Neural progenitor cell (in vitro differentiated cells): ENCODE measurements at regions not wholly inside any gene's neighbourhood (a gene's known extent, or its start where the extent isn't known, plus 50 kb on each side); places are given as distances from the start of the nearest gene placed in this dataset.
A peak's percentile ranks its signal among the peaks of the same experiment; 100 is the strongest.

Experiments
- DNase-seq: peaks from one replicate; pipeline ENCODE4 v3.0.0-alpha.2; 2016; ENCODE audit warnings: low spot score
- H2AFZ ChIP-seq: fragments of 200-600 bp; sonication (generic); replicated peaks from 2 replicates; pipeline ENCODE4 v1.6.1; 2016; ENCODE audit warnings: antibody characterized with exemption
- H3F3A ChIP-seq: fragments of 200-600 bp; sonication (generic); 2 replicates; pipeline ENCODE4 v1.6.1; 2016; ENCODE audit warnings: antibody characterized with exemption, low read depth
- H3K27ac ChIP-seq: fragments of 200-600 bp; sonication (generic); 2 replicates; pipeline ENCODE4 v1.5.1; 2016; ENCODE audit warnings: mild to moderate bottlenecking
- H3K27me3 ChIP-seq: fragments of 200-600 bp; sonication (generic); 2 replicates; pipeline ENCODE4 v1.6.1; 2016; ENCODE audit warnings: mild to moderate bottlenecking, moderate library complexity
- H3K36me3 ChIP-seq: fragments of 200-600 bp; sonication (generic); 2 replicates; pipeline ENCODE4 v1.5.1; 2016
- H3K4me1 ChIP-seq: fragments of 200-600 bp; sonication (generic); 2 replicates; pipeline ENCODE4 v1.6.1; 2016; ENCODE audit warnings: mixed run types
- H3K4me2 ChIP-seq: fragments of 200-600 bp; sonication (generic); 2 replicates; pipeline ENCODE4 v1.6.1; 2016
- H3K4me3 ChIP-seq: fragments of 200-600 bp; sonication (generic); 2 replicates; pipeline ENCODE4 v1.5.1; 2016
- H3K79me2 ChIP-seq: fragments of 200-600 bp; sonication (generic); 2 replicates; pipeline ENCODE4 v1.6.1; 2016; ENCODE audit warnings: low read depth
- H3K9ac ChIP-seq: fragments of 200-600 bp; sonication (generic); 2 replicates; pipeline ENCODE4 v1.6.1; 2016
- H3K9me3 ChIP-seq: fragments of 200-600 bp; sonication (generic); 2 replicates; pipeline ENCODE4 v1.5.1; 2016; ENCODE audit warnings: low read depth
- H4K20me1 ChIP-seq: fragments of 200-600 bp; sonication (generic); 2 replicates; pipeline ENCODE4 v1.6.1; 2016; ENCODE audit warnings: low read depth
- H3K27ac Mint-ChIP-seq: 3 replicates; pipeline ENCODE4 v1.8.0; 2021; ENCODE audit warnings: mixed read lengths
- H3K27me3 Mint-ChIP-seq: 2 replicates; pipeline ENCODE4 v1.8.0; 2022; ENCODE audit warnings: low read depth, mild to moderate bottlenecking, inconsistent platforms, moderate library complexity, mixed read lengths; ENCODE audit not compliant: insufficient read depth
- H3K36me3 Mint-ChIP-seq: 3 replicates; pipeline ENCODE4 v1.8.0; 2021; ENCODE audit warnings: mixed read lengths
- H3K4me1 Mint-ChIP-seq: 3 replicates; pipeline ENCODE4 v1.8.0; 2021; ENCODE audit warnings: mixed read lengths
- H3K4me3 Mint-ChIP-seq: 3 replicates; pipeline ENCODE4 v1.8.0; 2021; ENCODE audit warnings: mild to moderate bottlenecking, moderate library complexity, mixed read lengths
- H3K9me3 Mint-ChIP-seq: 3 replicates; pipeline ENCODE4 v1.8.0; 2020; ENCODE audit warnings: mixed read lengths
- EZH2 ChIP-seq: fragments of 200-600 bp; sonication (generic); IDR thresholded peaks from 2 replicates; pipeline ENCODE4 v1.6.1; 2017; ENCODE audit warnings: antibody characterized with exemption, mild to moderate bottlenecking, moderate library complexity
- EZH2phosphoT487 ChIP-seq: fragments of 200-600 bp; sonication (generic); IDR thresholded peaks from 2 replicates; pipeline ENCODE4 v1.6.1; 2017; ENCODE audit warnings: antibody characterized with exemption
- TF ChIP-seq, protein P1 (sequence below): fragments of 200-600 bp; sonication (generic); IDR thresholded peaks from 2 replicates; pipeline ENCODE4 v1.5.1; 2017; ENCODE audit warnings: antibody characterized with exemption, mild to moderate bottlenecking

DNA sequence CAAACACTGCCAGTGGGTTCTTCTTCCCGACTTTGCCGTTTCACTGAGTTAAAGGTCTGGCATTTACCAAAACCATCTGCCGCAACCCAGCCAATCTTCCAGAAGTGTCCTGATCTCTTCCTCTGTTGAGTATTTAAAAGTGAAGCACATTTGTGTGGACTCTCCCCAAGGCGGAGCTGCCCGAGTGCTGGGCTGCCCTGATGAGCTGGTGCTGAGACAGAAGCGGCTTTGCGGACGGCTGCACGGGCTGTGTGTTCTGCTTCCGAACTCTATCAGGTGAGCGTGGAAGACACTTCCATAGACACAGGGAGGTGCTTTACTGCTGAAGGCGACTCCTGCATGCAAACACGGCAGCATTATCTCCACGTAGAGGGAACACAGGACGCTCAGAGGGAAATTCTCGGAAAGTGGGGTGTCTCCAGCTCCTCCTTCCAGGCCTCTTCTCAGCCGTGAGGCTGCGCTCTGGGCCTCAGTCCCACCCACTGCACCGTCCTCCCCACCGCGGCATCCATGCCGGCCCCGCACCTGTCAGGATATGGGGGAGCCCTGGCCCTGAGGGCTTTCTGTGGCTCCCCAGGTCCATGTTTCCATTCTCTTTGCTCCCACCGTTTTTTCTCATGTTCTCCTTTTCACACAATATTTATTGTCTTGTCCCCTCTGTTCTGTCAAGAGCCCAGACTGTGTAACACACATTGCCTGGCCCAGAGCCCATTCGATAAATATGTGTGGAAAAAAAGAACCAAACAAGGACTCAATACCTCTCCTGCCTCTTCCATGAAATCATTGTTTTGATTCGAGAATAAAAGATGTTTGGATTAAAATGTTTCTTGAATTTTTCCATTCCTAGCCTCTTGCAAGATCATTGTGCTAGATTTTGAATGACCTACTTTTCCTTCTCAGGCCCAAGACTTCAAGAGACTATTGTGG lies 205.1 kb downstream of the DLL1 start:
- DNase-seq: no peak
- no peak for TF ChIP-seq EZH2
- TF ChIP-seq EZH2phosphoT487: no peak
- TF ChIP-seq, protein P1, sequence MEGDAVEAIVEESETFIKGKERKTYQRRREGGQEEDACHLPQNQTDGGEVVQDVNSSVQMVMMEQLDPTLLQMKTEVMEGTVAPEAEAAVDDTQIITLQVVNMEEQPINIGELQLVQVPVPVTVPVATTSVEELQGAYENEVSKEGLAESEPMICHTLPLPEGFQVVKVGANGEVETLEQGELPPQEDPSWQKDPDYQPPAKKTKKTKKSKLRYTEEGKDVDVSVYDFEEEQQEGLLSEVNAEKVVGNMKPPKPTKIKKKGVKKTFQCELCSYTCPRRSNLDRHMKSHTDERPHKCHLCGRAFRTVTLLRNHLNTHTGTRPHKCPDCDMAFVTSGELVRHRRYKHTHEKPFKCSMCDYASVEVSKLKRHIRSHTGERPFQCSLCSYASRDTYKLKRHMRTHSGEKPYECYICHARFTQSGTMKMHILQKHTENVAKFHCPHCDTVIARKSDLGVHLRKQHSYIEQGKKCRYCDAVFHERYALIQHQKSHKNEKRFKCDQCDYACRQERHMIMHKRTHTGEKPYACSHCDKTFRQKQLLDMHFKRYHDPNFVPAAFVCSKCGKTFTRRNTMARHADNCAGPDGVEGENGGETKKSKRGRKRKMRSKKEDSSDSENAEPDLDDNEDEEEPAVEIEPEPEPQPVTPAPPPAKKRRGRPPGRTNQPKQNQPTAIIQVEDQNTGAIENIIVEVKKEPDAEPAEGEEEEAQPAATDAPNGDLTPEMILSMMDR: no peak
- no peaks in the 10 kb centered on the region for H3K27me3 ChIP-seq
- H3F3A ChIP-seq: peaks cover 4% of the 10 kb centered on the region
- peaks cover 12% of the 10 kb centered on the region for H3K27me3 Mint-ChIP-seq
- no peaks in the 10 kb centered on the region for H3K9me3 Mint-ChIP-seq
- no peaks in the 10 kb centered on the region for H4K20me1 ChIP-seq
- no peak overlapping the region for H3K4me3 ChIP-seq
- no peak overlapping the region for H3K27ac ChIP-seq
- no peak overlapping the region for H2AFZ ChIP-seq
- peaks cover 31% of the 10 kb centered on the region for H3K4me1 Mint-ChIP-seq
- H3K36me3 Mint-ChIP-seq: no peaks in the 10 kb centered on the region
- H3K4me1 ChIP-seq: peaks cover 17% of the 10 kb centered on the region
- no peak overlapping the region for H3K9ac ChIP-seq
- H3K79me2 ChIP-seq: no peaks in the 10 kb centered on the region
- H3K9me3 ChIP-seq: no peaks in the 10 kb centered on the region
- H3K4me2 ChIP-seq: no peak overlapping the region
- no peaks in the 10 kb centered on the region for H3K36me3 ChIP-seq
- H3K27ac Mint-ChIP-seq: no peak overlapping the region
- H3K4me3 Mint-ChIP-seq: no peak overlapping the region

- Mint-ChIP-seq H3K9me3 (peaks cover 9% of the 10 kb centered on the region), H3K4me1 (peaks cover 40% of the 10 kb centered on the region), H3K36me3 (peaks cover under 1% of the 10 kb centered on the region), H3K4me3 (no peak overlapping the region), H3K27ac (no peak overlapping the region), H3K27me3 (peaks cover 13% of the 10 kb centered on the region)
- H3K36me3 ChIP-seq: no peaks in the 10 kb centered on the region
- H3K79me2 ChIP-seq: no peaks in the 10 kb centered on the region
- no peak overlapping the region for H3K4me3 ChIP-seq
- peaks cover 24% of the 10 kb centered on the region for H3K4me1 ChIP-seq
- H3F3A ChIP-seq: peaks cover 11% of the 10 kb centered on the region
- H3K4me2 ChIP-seq: no peak overlapping the region
- no peak overlapping the region for H3K9ac ChIP-seq
- H3K27ac ChIP-seq: no peak overlapping the region
- DNase-seq: no peak
- H3K9me3 ChIP-seq: no peaks in the 10 kb centered on the region
- no peak overlapping the region for H2AFZ ChIP-seq
- H3K27me3 ChIP-seq: no peaks in the 10 kb centered on the region
- H4K20me1 ChIP-seq: no peaks in the 10 kb centered on the region
- TF ChIP-seq EZH2phosphoT487 (no peak), EZH2 (no peak)
- TF ChIP-seq, protein P1: no peak
These were observed 206.6 kb downstream of the DLL1 start for GRCh38 chr6:170084166-170084730.

DNA sequence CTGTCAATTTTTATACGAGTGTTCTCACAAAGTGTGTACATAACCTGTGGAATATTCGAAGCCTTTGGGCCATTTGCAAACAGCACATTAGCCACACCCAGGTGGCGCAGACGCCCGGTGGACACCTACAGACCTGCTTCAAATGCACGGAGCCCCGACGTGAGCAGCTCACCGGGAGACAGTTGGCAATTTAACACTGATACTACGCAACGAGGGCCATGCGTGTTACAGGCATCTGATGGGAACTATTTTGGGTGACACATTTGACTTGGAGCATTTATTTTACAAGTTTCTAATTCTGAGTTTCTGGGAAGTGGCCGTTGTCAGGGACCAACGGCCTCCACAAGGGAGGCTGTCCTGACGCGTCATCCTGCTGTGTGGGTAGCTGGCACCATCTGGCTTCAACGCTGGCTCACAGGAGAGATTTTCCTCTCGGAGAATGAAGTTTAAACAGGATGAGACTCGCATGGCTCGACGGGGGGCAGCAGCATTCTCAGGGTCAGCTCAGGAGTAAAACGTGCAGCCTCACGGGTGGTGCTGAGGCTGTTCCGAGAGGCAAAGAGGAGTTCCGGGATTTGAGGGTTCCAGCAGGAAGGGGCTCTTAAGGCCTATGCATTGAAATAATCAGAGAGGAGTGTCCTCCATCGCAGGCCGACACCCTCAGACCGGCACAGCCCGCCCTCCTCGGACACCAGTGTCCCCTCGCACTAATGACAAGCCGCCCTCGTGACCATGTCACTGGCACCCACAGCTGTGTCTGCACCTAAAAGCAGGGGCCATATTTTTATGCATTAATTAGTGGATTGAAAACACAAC lies 207.4 kb downstream of the DLL1 start:
- no peak for DNase-seq
- H3K4me2 ChIP-seq: no peak overlapping the region
- H2AFZ ChIP-seq: no peak overlapping the region
- H3K9ac ChIP-seq: no peak overlapping the region
- no peaks in the 10 kb centered on the region for H3K79me2 ChIP-seq
- Mint-ChIP-seq H3K36me3 (peaks cover 3% of the 10 kb centered on the region), H3K4me3 (peak overlapping the region; percentile 35), H3K4me1 (peaks cover 38% of the 10 kb centered on the region), H3K27ac (peak overlapping the region; percentile 94), H3K27me3 (peaks cover 16% of the 10 kb centered on the region), H3K9me3 (peaks cover 13% of the 10 kb centered on the region)
- H3K36me3 ChIP-seq: no peaks in the 10 kb centered on the region
- no peak overlapping the region for H3K4me3 ChIP-seq
- no peaks in the 10 kb centered on the region for H3K9me3 ChIP-seq
- no peaks in the 10 kb centered on the region for H4K20me1 ChIP-seq
- H3K27me3 ChIP-seq: no peaks in the 10 kb centered on the region
- TF ChIP-seq EZH2 (no peak), EZH2phosphoT487 (no peak)
- TF ChIP-seq, protein P1: no peak
- no peak overlapping the region for H3K27ac ChIP-seq
- H3F3A ChIP-seq: peaks cover 11% of the 10 kb centered on the region
- peaks cover 24% of the 10 kb centered on the region for H3K4me1 ChIP-seq
